ENCODE measurements at regions not wholly inside any gene's neighbourhood (a gene's known extent, or its start where the extent isn't known, plus 50 kb on each side); places are given as distances from the start of the nearest gene placed in this dataset.

GRCh38 chrX:40291553-40291952 is 193.8 kb upstream of the BCOR start:
- no peaks in the 10 kb centered on the region for H3K27me3 ChIP-seq (replicated peaks; ENCODE audit: insufficient read depth)
- intact Hi-C loops (cut with DNase I): no loop called here
- no peak overlapping the region for H3K27ac ChIP-seq
- no peaks in the 10 kb centered on the region for H3K36me3 ChIP-seq
- DNase-seq (ENCODE audit: low spot score): no peak
- 79% methylated on average over 2 of the region's 2 CpGs for WGBS
- H3K9me3 ChIP-seq: no peaks in the 10 kb centered on the region
- no peaks in the 10 kb centered on the region for H3K4me1 ChIP-seq (replicated peaks)
- no peak overlapping the region for H3K4me3 ChIP-seq
- TF ChIP-seq CTCF (IDR thresholded peaks at IDR 0.05) (no peak), POLR2A (IDR thresholded peaks at IDR 0.05) (no peak), POLR2AphosphoS5 (IDR thresholded peaks at IDR 0.05) (no peak)

- no peak overlapping the region for H3K4me3 ChIP-seq
- H3K27me3 ChIP-seq (replicated peaks; ENCODE audit: insufficient read depth): no peaks in the 10 kb centered on the region
- H3K4me1 ChIP-seq (replicated peaks): no peaks in the 10 kb centered on the region
- H3K9me3 ChIP-seq: no peaks in the 10 kb centered on the region
- no peaks in the 10 kb centered on the region for H3K36me3 ChIP-seq
- 85% methylated on average over 7 of the region's 7 CpGs for WGBS
- TF ChIP-seq POLR2A (IDR thresholded peaks at IDR 0.05) (no peak), POLR2AphosphoS5 (IDR thresholded peaks at IDR 0.05) (no peak), CTCF (IDR thresholded peaks at IDR 0.05) (no peak)
- no peak for DNase-seq (ENCODE audit: low spot score)
- intact Hi-C loops (cut with DNase I): no loop called here
- H3K27ac ChIP-seq: no peak overlapping the region
These were observed 192.8 kb upstream of the BCOR start for GRCh38 chrX:40290517-40290916.

- Histone ChIP-seq H3K4me1 (replicated peaks) (no peaks in the 10 kb centered on the region), H3K27me3 (replicated peaks; ENCODE audit: insufficient read depth) (no peaks in the 10 kb centered on the region), H3K4me3 (no peak overlapping the region), H3K36me3 (no peaks in the 10 kb centered on the region), H3K27ac (no peak overlapping the region), H3K9me3 (no peaks in the 10 kb centered on the region)
- no peak for DNase-seq (ENCODE audit: low spot score)
- 100% methylated on average over 1 of the region's 2 CpGs for WGBS
- no peak for TF ChIP-seq POLR2AphosphoS5 (IDR thresholded peaks at IDR 0.05)
- TF ChIP-seq POLR2A (IDR thresholded peaks at IDR 0.05): no peak
- TF ChIP-seq CTCF (IDR thresholded peaks at IDR 0.05): no peak
- intact Hi-C loops (cut with DNase I): no loop called here
These were observed 188.1 kb upstream of the BCOR start for GRCh38 chrX:40285876-40286275.

- no peak for DNase-seq (ENCODE audit: low spot score)
- no peaks in the 10 kb centered on the region for H3K4me1 ChIP-seq (replicated peaks)
- TF ChIP-seq POLR2AphosphoS5 (IDR thresholded peaks at IDR 0.05): no peak
- no peak for TF ChIP-seq POLR2A (IDR thresholded peaks at IDR 0.05)
- no peak for TF ChIP-seq CTCF (IDR thresholded peaks at IDR 0.05)
- no peaks in the 10 kb centered on the region for H3K9me3 ChIP-seq
- H3K36me3 ChIP-seq: no peaks in the 10 kb centered on the region
- H3K27me3 ChIP-seq (replicated peaks; ENCODE audit: insufficient read depth): no peaks in the 10 kb centered on the region
- H3K27ac ChIP-seq: no peak overlapping the region
- WGBS: 73% methylated on average over 1 of the region's 1 CpG
- H3K4me3 ChIP-seq: no peak overlapping the region
- intact Hi-C loops (cut with DNase I): no loop called here
These were observed 187.1 kb upstream of the BCOR start for GRCh38 chrX:40284852-40285251.

GRCh38 chrX:40283981-40284380 is 186.2 kb upstream of the BCOR start:
- Histone ChIP-seq H3K36me3 (no peaks in the 10 kb centered on the region), H3K27me3 (replicated peaks; ENCODE audit: insufficient read depth) (no peaks in the 10 kb centered on the region), H3K4me1 (replicated peaks) (no peaks in the 10 kb centered on the region), H3K9me3 (no peaks in the 10 kb centered on the region), H3K4me3 (no peak overlapping the region), H3K27ac (no peak overlapping the region)
- WGBS: 70% methylated on average over 2 of the region's 2 CpGs
- DNase-seq (ENCODE audit: low spot score): no peak
- intact Hi-C loops (cut with DNase I): no loop called here
- TF ChIP-seq POLR2A (IDR thresholded peaks at IDR 0.05) (no peak), CTCF (IDR thresholded peaks at IDR 0.05) (no peak), POLR2AphosphoS5 (IDR thresholded peaks at IDR 0.05) (no peak)
